ENCODE measurements at regions not wholly inside any gene's neighbourhood (a gene's known extent, or its start where the extent isn't known, plus 50 kb on each side); places are given as distances from the start of the nearest gene placed in this dataset.

- Histone ChIP-seq H3K27ac (ENCODE audit: poor library complexity, severe bottlenecking) (no peak overlapping the region), H3K9me3 (ENCODE audit: severe bottlenecking) (no peaks in the 10 kb centered on the region), H3K27me3 (ENCODE audit: insufficient read depth, poor library complexity, severe bottlenecking) (no peaks in the 10 kb centered on the region), H3K36me3 (ENCODE audit: low read depth) (no peaks in the 10 kb centered on the region), H3K4me1 (ENCODE audit: insufficient read depth, poor library complexity, severe bottlenecking) (peaks cover 14% of the 10 kb centered on the region), H3K4me3 (ENCODE audit: severe bottlenecking) (no peak overlapping the region)
- DNase-seq (ENCODE audit: low spot score) = no peak
- TF ChIP-seq, protein P1, sequence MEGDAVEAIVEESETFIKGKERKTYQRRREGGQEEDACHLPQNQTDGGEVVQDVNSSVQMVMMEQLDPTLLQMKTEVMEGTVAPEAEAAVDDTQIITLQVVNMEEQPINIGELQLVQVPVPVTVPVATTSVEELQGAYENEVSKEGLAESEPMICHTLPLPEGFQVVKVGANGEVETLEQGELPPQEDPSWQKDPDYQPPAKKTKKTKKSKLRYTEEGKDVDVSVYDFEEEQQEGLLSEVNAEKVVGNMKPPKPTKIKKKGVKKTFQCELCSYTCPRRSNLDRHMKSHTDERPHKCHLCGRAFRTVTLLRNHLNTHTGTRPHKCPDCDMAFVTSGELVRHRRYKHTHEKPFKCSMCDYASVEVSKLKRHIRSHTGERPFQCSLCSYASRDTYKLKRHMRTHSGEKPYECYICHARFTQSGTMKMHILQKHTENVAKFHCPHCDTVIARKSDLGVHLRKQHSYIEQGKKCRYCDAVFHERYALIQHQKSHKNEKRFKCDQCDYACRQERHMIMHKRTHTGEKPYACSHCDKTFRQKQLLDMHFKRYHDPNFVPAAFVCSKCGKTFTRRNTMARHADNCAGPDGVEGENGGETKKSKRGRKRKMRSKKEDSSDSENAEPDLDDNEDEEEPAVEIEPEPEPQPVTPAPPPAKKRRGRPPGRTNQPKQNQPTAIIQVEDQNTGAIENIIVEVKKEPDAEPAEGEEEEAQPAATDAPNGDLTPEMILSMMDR (IDR thresholded peaks at IDR 0.05; ENCODE audit: poor library complexity, severe bottlenecking) = no peak
- no peak for ATAC-seq (ENCODE audit: low read depth)
Measured at GRCh38 chr5:142542078-142542477, 143.8 kb downstream of the FGF1 start.

GRCh38 chr5:142540922-142541422, 144.9 kb downstream of the FGF1 start:
- ATAC-seq (ENCODE audit: low read depth) (no peak), DNase-seq (ENCODE audit: low spot score) (no peak)
- TF ChIP-seq, protein P1 (IDR thresholded peaks at IDR 0.05; ENCODE audit: poor library complexity, severe bottlenecking) = no peak
- peaks cover 14% of the 10 kb centered on the region for H3K4me1 ChIP-seq (ENCODE audit: insufficient read depth, poor library complexity, severe bottlenecking)
- H3K27me3 ChIP-seq (ENCODE audit: insufficient read depth, poor library complexity, severe bottlenecking) = no peaks in the 10 kb centered on the region
- H3K27ac ChIP-seq (ENCODE audit: poor library complexity, severe bottlenecking) = no peak overlapping the region
- no peaks in the 10 kb centered on the region for H3K9me3 ChIP-seq (ENCODE audit: severe bottlenecking)
- no peaks in the 10 kb centered on the region for H3K36me3 ChIP-seq (ENCODE audit: low read depth)
- H3K4me3 ChIP-seq (ENCODE audit: severe bottlenecking) = no peak overlapping the region

DNA sequence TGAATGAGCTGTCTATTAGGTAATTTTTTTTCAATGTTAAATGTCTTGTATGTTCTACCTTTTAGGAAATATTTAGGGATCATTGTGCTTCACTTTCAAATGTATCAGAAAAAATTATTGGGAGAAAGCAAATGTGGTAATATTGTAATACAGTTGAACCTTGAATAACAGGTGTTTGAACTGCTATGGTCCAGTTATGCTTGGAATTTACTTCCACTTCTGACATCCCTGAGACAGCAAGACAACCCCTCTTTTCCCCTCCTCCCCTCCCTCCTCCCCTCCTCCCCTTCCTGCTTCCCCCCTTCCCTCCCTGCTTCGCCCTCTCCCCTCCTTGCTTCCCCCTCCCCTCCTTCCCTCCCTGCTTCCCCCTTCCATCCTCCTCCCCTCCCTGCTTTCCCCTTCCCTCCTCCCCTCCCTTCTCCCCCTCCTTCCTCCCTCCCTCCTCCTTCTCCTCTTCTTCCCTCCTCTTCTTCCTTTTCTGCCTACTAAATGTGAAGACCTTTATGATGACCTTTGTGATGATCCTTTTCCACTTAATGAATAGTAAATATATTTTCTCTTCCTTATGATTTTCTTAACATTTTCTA, 146.6 kb downstream of the FGF1 start:
- Histone ChIP-seq H3K4me1 (ENCODE audit: insufficient read depth, poor library complexity, severe bottlenecking) (peaks cover 12% of the 10 kb centered on the region), H3K36me3 (ENCODE audit: low read depth) (no peaks in the 10 kb centered on the region), H3K27ac (ENCODE audit: poor library complexity, severe bottlenecking) (no peak overlapping the region), H3K9me3 (ENCODE audit: severe bottlenecking) (peaks cover 4% of the 10 kb centered on the region), H3K27me3 (ENCODE audit: insufficient read depth, poor library complexity, severe bottlenecking) (no peaks in the 10 kb centered on the region), H3K4me3 (ENCODE audit: severe bottlenecking) (no peak overlapping the region)
- ATAC-seq (ENCODE audit: low read depth) (no peak), DNase-seq (ENCODE audit: low spot score) (no peak)
- TF ChIP-seq, protein P1 (IDR thresholded peaks at IDR 0.05; ENCODE audit: poor library complexity, severe bottlenecking) = no peak

GRCh38 chr5:142537938-142538337, 148.0 kb downstream of the FGF1 start:
- no peaks in the 10 kb centered on the region for H3K27me3 ChIP-seq (ENCODE audit: insufficient read depth, poor library complexity, severe bottlenecking)
- no peak for DNase-seq (ENCODE audit: low spot score)
- peaks cover 4% of the 10 kb centered on the region for H3K9me3 ChIP-seq (ENCODE audit: severe bottlenecking)
- H3K36me3 ChIP-seq (ENCODE audit: low read depth) = no peaks in the 10 kb centered on the region
- H3K4me3 ChIP-seq (ENCODE audit: severe bottlenecking) = no peak overlapping the region
- peaks cover 4% of the 10 kb centered on the region for H3K4me1 ChIP-seq (ENCODE audit: insufficient read depth, poor library complexity, severe bottlenecking)
- no peak overlapping the region for H3K27ac ChIP-seq (ENCODE audit: poor library complexity, severe bottlenecking)
- ATAC-seq (ENCODE audit: low read depth) = no peak
- TF ChIP-seq, protein P1 (IDR thresholded peaks at IDR 0.05; ENCODE audit: poor library complexity, severe bottlenecking) = no peak

GRCh38 chr5:142532781-142533176, 153.1 kb downstream of the FGF1 start:
- TF ChIP-seq, protein P1 (IDR thresholded peaks at IDR 0.05; ENCODE audit: poor library complexity, severe bottlenecking) = no peak
- no peaks in the 10 kb centered on the region for H3K36me3 ChIP-seq (ENCODE audit: low read depth)
- H3K27me3 ChIP-seq (ENCODE audit: insufficient read depth, poor library complexity, severe bottlenecking) = no peaks in the 10 kb centered on the region
- H3K4me3 ChIP-seq (ENCODE audit: severe bottlenecking) = no peak overlapping the region
- DNase-seq (ENCODE audit: low spot score) (no peak), ATAC-seq (ENCODE audit: low read depth) (no peak)
- H3K9me3 ChIP-seq (ENCODE audit: severe bottlenecking) = peaks cover 4% of the 10 kb centered on the region
- peaks cover 15% of the 10 kb centered on the region for H3K4me1 ChIP-seq (ENCODE audit: insufficient read depth, poor library complexity, severe bottlenecking)
- no peak overlapping the region for H3K27ac ChIP-seq (ENCODE audit: poor library complexity, severe bottlenecking)
